NCI-H2196 (cell line): ENCODE measurements at regions not wholly inside any gene's neighbourhood (a gene's known extent, or its start where the extent isn't known, plus 50 kb on each side); places are given as distances from the start of the nearest gene placed in this dataset.
"Not testable (repeated sequence)": the region's sequence is repeated elsewhere in the genome, so short reads cannot be mapped to it uniquely, and the experiment has no call there.

Experiments
- DNase-seq: peaks from one replicate; lab custom pipeline; 2025; ENCODE audit not compliant: unreplicated experiment; lab: John Stamatoyannopoulos, UW

DNA sequence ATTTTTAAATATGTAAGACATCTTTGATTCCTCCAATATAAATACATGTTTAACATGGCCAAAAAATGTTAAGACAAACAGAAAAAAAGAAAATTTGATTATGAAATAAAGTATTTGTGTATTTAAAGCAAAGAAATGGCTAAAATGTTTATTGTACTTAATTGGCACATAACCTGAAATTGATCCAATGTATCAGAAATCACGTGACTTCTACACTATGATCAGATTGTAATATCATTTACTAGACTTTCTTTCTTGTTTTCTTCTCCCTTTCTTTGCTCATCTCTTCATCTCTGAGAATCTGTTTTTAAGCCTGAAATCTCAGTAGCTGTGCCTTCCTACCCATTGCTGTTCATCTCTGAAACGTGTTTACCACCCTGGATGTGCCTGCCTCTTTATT, 420.3 kb downstream of the RSL24D1 start:
- DNase-seq: no peak

DNA sequence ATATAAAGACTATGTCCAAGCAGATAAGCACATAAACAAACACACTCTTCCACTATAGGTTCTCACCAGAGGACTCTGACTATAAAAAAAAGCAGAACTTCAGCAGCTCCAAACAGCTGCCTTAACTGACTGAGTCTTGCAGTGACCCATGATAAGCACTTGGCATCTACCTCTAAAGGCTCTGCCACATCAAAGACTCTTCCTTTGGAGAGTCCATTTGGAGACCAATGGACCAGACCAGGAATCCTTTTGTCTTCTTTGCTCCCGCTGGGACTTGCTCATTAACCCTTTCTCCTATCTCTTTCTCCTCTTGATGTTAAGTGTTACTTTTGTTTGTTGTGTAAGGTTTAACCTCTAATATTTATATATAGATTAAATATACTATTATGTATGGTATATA, 424.1 kb downstream of the RSL24D1 start:
- no peak for DNase-seq

DNA sequence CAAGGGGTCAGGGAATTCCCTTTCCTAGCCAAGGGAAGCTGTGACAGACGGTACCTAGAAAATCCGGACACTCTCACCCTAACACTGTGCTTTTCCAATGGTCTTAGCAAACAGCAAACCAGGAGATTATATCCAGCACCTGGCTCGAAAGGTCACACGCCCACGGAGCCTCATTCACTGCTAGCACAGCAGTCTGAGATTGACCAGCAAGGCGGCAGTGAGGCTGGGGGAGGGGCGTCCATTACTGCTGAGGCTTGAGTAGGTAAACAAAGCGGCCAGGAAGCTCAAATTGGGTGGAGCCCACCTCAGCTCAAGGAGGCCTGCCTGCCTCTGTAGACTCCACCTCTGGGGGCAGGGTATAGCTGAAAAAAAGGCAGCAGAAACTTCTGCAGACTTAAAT, 447.3 kb downstream of the RSL24D1 start:
- DNase-seq: not testable (repeated sequence)

- no peak for DNase-seq
These were observed 474.3 kb downstream of the RSL24D1 start for GRCh38 chr15:54722342-54722986.

DNA sequence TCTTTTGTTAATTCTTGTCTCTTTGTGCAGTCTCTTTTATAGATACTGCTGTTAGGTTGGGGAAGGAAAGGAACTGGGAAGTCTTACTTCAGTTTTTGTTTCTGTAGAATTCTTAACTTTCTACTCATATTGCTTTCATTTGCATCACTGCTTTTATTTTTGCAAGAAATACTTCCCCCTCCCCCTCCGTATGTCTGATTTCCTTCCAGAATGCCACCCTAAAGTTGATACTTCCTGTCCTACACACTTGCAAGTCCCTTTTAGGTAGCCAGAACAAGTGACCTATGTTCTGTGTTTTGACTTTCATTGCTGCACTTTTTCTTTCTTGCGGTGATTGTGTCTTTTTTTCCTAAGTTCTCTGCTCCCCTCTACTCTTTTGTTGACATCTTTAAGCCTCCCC, 477.4 kb downstream of the RSL24D1 start:
- no peak for DNase-seq

DNA sequence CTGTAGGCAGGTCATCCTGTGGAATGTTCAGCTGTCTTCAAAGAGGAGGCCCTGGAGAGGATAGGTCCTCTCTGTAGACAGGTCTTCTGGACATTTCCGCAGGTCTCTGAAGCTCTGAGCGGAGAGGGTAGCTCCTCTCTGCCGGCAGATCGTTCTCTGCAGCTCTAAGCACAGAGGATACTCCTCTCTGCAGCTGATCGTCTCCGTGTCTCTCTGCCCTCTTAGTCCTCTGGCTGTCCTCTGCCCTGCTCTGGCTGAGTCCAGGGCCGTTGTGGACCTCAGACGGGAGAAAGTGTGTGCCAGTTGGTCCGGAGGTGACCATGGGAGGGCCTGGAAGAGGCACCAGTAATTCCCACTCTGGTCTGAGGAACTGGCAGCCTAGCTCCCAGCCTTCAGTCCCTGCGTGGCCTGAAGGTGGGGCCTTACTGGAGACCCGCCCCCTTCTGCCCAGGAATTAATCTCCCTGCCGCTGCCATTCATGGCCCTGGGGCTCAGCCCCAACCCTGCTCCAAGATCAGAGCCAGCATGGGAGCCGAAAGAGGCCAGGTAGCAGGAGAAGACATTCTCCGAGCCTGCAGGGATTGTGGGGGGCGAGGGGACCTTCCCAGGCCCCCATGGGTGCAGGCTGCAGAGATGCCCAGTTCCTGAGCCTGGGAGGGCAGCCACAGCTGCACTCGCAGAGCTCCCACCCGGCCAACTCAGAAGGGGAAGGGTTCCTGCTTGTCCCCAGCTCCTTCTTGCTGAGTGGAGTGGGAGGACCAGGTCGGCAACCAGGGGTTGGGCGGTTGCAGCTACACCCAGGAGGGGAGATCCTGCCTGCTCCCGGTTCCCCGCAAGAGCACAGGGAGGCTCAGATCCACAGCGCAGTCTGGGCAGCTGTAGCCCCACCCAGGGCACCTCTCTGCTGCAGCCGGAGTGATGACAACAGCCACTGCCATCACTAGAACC, 488.7 kb downstream of the RSL24D1 start:
- DNase-seq: no peak

DNA sequence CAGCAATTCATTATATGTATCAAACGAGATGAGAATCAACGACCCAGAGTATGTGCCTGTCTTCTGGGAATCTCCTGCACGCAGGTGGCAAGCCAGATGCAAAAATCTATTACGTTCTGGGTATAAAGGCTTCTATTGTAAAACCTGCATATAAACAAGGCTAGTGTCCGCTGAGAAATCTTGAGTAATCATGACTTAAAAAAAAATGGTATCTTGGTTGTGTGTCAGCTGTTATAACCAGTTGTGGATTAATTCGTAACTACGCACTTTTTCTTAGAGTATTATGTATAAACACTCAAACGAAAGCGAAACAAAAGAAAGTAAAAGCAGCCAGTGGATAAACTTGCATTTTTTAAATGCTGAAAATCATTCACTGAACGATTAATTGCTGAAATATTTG, 509.1 kb downstream of the RSL24D1 start:
- DNase-seq: no peak
